CD4-positive, alpha-beta T cell treated with Interleukin-21 for 1 hour (primary cell): ENCODE measurements at regions not wholly inside any gene's neighbourhood (a gene's known extent, or its start where the extent isn't known, plus 50 kb on each side); places are given as distances from the start of the nearest gene placed in this dataset.

ENCODE experiments used
- DNase-seq: peaks from one replicate; pipeline ENCODE4 v3.0.0-alpha.2; 2020

GRCh38 chr4:20615486-20616260 lies 84.6 kb upstream of the PACRGL start:
- DNase-seq = no peak

- no peak for DNase-seq
Measured at GRCh38 chr4:20616313-20616712, 83.9 kb upstream of the PACRGL start.

GRCh38 chr4:20616848-20617247 lies 83.4 kb upstream of the PACRGL start:
- no peak for DNase-seq

- no peak for DNase-seq
Measured at GRCh38 chr4:20617678-20618396, 82.4 kb upstream of the PACRGL start.

GRCh38 chr4:20618731-20619130 lies 81.5 kb upstream of the PACRGL start:
- no peak for DNase-seq

GRCh38 chr4:20621476-20621875 lies 78.8 kb upstream of the PACRGL start:
- DNase-seq = no peak

- no peak for DNase-seq
Measured at GRCh38 chr4:20622701-20623100, 77.6 kb upstream of the PACRGL start.

GRCh38 chr4:20623939-20624338 lies 76.3 kb upstream of the PACRGL start:
- DNase-seq = no peak

- no peak for DNase-seq
Measured at GRCh38 chr4:20624793-20625374, 75.4 kb upstream of the PACRGL start.

GRCh38 chr4:20625426-20625825 lies 74.8 kb upstream of the PACRGL start:
- no peak for DNase-seq

GRCh38 chr4:20626326-20627005 lies 73.8 kb upstream of the PACRGL start:
- DNase-seq = no peak

- DNase-seq = no peak
Measured at GRCh38 chr4:20627866-20628265, 72.4 kb upstream of the PACRGL start.

GRCh38 chr4:20629186-20630106 lies 70.8 kb upstream of the PACRGL start:
- DNase-seq = no peak

- DNase-seq = no peak
Measured at GRCh38 chr4:20638825-20639224, 61.4 kb upstream of the PACRGL start.

- DNase-seq = no peak
Measured at GRCh38 chr4:20639346-20639745, 60.9 kb upstream of the PACRGL start.

- no peak for DNase-seq
Measured at GRCh38 chr4:20640989-20641388, 59.3 kb upstream of the PACRGL start.

GRCh38 chr4:20641976-20642375 lies 58.3 kb upstream of the PACRGL start:
- DNase-seq = no peak

- no peak for DNase-seq
Measured at GRCh38 chr4:20643631-20644030, 56.6 kb upstream of the PACRGL start.

GRCh38 chr4:20645236-20645635 lies 55.0 kb upstream of the PACRGL start:
- no peak for DNase-seq

- no peak for DNase-seq
Measured at GRCh38 chr4:20646287-20646686, 54.0 kb upstream of the PACRGL start.
